Neural cell (in vitro differentiated cells): ENCODE measurements at regions not wholly inside any gene's neighbourhood (a gene's known extent, or its start where the extent isn't known, plus 50 kb on each side); places are given as distances from the start of the nearest gene placed in this dataset.

Source experiments
- H2AFZ ChIP-seq: fragments of 200-600, 300-800 bp; sonication (generic), shearing (Covaris generic); 2 replicates; pipeline ENCODE4 v1.6.0; 2014; ENCODE audit warnings: low read depth, mild to moderate bottlenecking, antibody characterized with exemption, low read length, moderate library complexity
- H3F3A ChIP-seq: fragments of 200-600 bp; shearing (Covaris generic); 2 replicates; pipeline ENCODE4 v1.6.1; 2016; ENCODE audit warnings: mild to moderate bottlenecking, moderate library complexity, mixed read lengths, antibody characterized with exemption, low read length; ENCODE audit not compliant: insufficient read depth, poor library complexity, severe bottlenecking
- H3K27ac ChIP-seq: fragments of 200-600, 300-800 bp; sonication (generic), shearing (Covaris generic); 2 replicates; pipeline ENCODE4 v1.5.1; 2014; ENCODE audit warnings: mild to moderate bottlenecking, low read length, moderate library complexity
- H3K27me3 ChIP-seq: fragments of 300-800, 200-600 bp; sonication (generic), shearing (Covaris generic); 2 replicates; pipeline ENCODE4 v1.6.0; 2014; ENCODE audit warnings: mild to moderate bottlenecking, low read depth, low read length, moderate library complexity; ENCODE audit not compliant: insufficient read depth
- H3K36me3 ChIP-seq: fragments of 300-800, 200-600 bp; sonication (generic), shearing (Covaris generic); 2 replicates; pipeline ENCODE4 v1.5.1; 2014; ENCODE audit warnings: mild to moderate bottlenecking, antibody characterized with exemption, low read length, moderate library complexity; ENCODE audit not compliant: insufficient read depth
- H3K4me2 ChIP-seq: fragments of 300-800, 200-600 bp; sonication (generic), shearing (Covaris generic); 2 replicates; pipeline ENCODE4 v1.6.0; 2014; ENCODE audit warnings: mild to moderate bottlenecking, low read length
- H3K4me3 ChIP-seq: fragments of 300-800, 200-600 bp; sonication (generic), shearing (Covaris generic); 2 replicates; pipeline ENCODE4 v1.5.1; 2014; ENCODE audit warnings: mild to moderate bottlenecking, low read length, moderate library complexity
- H3K79me2 ChIP-seq: fragments of 200-600 bp; shearing (Covaris generic); replicated peaks from 2 replicates; pipeline ENCODE4 v1.6.0; 2014; ENCODE audit warnings: mild to moderate bottlenecking, low read length, moderate library complexity; ENCODE audit not compliant: insufficient read depth
- H3K9ac ChIP-seq: fragments of 300-800, 200-600 bp; sonication (generic), shearing (Covaris generic); 2 replicates; pipeline ENCODE4 v1.6.1; 2016; ENCODE audit warnings: mild to moderate bottlenecking, low read length, mixed read lengths
- H3K9me2 ChIP-seq: fragments of 200-600 bp; shearing (Covaris generic); 2 replicates; pipeline ENCODE4 v1.6.1; 2016; ENCODE audit warnings: mild to moderate bottlenecking, low read length, mixed read lengths; ENCODE audit not compliant: insufficient read depth
- H3K9me3 ChIP-seq: fragments of 200-600, 300-800 bp; sonication (generic), shearing (Covaris generic); 2 replicates; pipeline ENCODE4 v1.6.1; 2016; ENCODE audit warnings: mild to moderate bottlenecking, mixed run types, low read length, moderate library complexity, mixed read lengths
- H4K20me1 ChIP-seq: fragments of 200-600 bp; shearing (Covaris generic); 2 replicates; pipeline ENCODE4 v1.6.1; 2016; ENCODE audit warnings: mild to moderate bottlenecking, mixed run types; ENCODE audit not compliant: insufficient read depth
- EP300 ChIP-seq: fragments of 450-650 bp; conservative IDR thresholded peaks from 2 replicates; pipeline ENCODE4 v1.6.1; 2014; ENCODE audit warnings: antibody characterized with exemption, mild to moderate bottlenecking, moderate library complexity; ENCODE audit not compliant: poor library complexity, severe bottlenecking
- EZH2 ChIP-seq: fragments of 200-600, 300-800 bp; shearing (Covaris generic), sonication (generic); IDR thresholded peaks from 2 replicates; pipeline ENCODE4 v1.6.1; 2014; ENCODE audit warnings: antibody characterized with exemption, low read length, borderline replicate concordance, mild to moderate bottlenecking; ENCODE audit not compliant: insufficient read depth, poor library complexity, severe bottlenecking
- MXI1 ChIP-seq: fragments of 450-650 bp; conservative IDR thresholded peaks from 2 replicates; pipeline ENCODE4 v1.6.1; 2014; ENCODE audit warnings: antibody characterized with exemption, mild to moderate bottlenecking; ENCODE audit not compliant: poor library complexity, severe bottlenecking
- POLR2AphosphoS5 ChIP-seq: IDR thresholded peaks from 2 replicates; pipeline ENCODE4 v1.6.1; 2012
- RAD21 ChIP-seq: fragments of 450-650 bp; conservative IDR thresholded peaks from 2 replicates; pipeline ENCODE4 v1.6.1; 2014; ENCODE audit warnings: antibody characterized with exemption, mild to moderate bottlenecking, moderate library complexity
- SMC3 ChIP-seq: fragments of 450-650 bp; conservative IDR thresholded peaks from 2 replicates; pipeline ENCODE4 v1.6.1; 2014; ENCODE audit warnings: antibody characterized with exemption, mild to moderate bottlenecking, moderate library complexity; ENCODE audit not compliant: poor library complexity
- TAF1 ChIP-seq: IDR thresholded peaks from 2 replicates; pipeline ENCODE4 v1.6.1; 2012; ENCODE audit warnings: low read depth
- TF ChIP-seq, protein P1 (sequence below): fragments of 450-650 bp; IDR thresholded peaks from 2 replicates; pipeline ENCODE4 v1.5.1; 2014; ENCODE audit warnings: antibody characterized with exemption, mild to moderate bottlenecking, moderate library complexity; ENCODE audit not compliant: poor library complexity, severe bottlenecking
- TF ChIP-seq, protein P2 (sequence below): IDR thresholded peaks from 2 replicates; pipeline ENCODE4 v1.6.1; 2012; ENCODE audit warnings: borderline replicate concordance

DNA sequence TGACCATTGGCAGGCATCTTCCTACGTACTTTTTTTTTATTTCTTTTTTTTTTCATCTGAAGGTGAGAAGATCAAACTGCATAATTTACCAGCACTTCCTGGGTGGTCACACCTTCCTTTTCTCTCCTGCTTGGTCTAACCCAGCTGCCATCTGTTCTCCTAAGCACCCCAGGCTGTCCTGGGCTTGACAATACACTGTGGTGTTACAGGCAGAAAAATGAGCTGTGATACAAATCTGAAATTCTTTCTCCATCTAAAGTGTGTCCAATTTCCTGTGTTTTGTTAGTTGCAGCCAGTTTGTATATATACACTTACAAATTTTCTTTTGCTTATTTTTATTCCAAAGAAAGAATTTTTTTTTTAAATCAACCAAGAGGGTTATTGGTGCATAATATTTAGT, 786.0 kb upstream of the ZEB2 start:
- H3K9me2 ChIP-seq, result no peaks in the 10 kb centered on the region
- no peaks in the 10 kb centered on the region for H3K9me3 ChIP-seq
- H3K9ac ChIP-seq, result no peak overlapping the region
- H3K27me3 ChIP-seq, result no peaks in the 10 kb centered on the region
- TF ChIP-seq POLR2AphosphoS5 (no peak), TAF1 (no peak), MXI1 (no peak), SMC3 (no peak), RAD21 (no peak), EZH2 (no peak), EP300 (no peak)
- TF ChIP-seq, protein P1, sequence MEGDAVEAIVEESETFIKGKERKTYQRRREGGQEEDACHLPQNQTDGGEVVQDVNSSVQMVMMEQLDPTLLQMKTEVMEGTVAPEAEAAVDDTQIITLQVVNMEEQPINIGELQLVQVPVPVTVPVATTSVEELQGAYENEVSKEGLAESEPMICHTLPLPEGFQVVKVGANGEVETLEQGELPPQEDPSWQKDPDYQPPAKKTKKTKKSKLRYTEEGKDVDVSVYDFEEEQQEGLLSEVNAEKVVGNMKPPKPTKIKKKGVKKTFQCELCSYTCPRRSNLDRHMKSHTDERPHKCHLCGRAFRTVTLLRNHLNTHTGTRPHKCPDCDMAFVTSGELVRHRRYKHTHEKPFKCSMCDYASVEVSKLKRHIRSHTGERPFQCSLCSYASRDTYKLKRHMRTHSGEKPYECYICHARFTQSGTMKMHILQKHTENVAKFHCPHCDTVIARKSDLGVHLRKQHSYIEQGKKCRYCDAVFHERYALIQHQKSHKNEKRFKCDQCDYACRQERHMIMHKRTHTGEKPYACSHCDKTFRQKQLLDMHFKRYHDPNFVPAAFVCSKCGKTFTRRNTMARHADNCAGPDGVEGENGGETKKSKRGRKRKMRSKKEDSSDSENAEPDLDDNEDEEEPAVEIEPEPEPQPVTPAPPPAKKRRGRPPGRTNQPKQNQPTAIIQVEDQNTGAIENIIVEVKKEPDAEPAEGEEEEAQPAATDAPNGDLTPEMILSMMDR, result no peak
- TF ChIP-seq, protein P2, sequence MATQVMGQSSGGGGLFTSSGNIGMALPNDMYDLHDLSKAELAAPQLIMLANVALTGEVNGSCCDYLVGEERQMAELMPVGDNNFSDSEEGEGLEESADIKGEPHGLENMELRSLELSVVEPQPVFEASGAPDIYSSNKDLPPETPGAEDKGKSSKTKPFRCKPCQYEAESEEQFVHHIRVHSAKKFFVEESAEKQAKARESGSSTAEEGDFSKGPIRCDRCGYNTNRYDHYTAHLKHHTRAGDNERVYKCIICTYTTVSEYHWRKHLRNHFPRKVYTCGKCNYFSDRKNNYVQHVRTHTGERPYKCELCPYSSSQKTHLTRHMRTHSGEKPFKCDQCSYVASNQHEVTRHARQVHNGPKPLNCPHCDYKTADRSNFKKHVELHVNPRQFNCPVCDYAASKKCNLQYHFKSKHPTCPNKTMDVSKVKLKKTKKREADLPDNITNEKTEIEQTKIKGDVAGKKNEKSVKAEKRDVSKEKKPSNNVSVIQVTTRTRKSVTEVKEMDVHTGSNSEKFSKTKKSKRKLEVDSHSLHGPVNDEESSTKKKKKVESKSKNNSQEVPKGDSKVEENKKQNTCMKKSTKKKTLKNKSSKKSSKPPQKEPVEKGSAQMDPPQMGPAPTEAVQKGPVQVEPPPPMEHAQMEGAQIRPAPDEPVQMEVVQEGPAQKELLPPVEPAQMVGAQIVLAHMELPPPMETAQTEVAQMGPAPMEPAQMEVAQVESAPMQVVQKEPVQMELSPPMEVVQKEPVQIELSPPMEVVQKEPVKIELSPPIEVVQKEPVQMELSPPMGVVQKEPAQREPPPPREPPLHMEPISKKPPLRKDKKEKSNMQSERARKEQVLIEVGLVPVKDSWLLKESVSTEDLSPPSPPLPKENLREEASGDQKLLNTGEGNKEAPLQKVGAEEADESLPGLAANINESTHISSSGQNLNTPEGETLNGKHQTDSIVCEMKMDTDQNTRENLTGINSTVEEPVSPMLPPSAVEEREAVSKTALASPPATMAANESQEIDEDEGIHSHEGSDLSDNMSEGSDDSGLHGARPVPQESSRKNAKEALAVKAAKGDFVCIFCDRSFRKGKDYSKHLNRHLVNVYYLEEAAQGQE, result no peak
- no peak overlapping the region for H3K4me2 ChIP-seq
- H3F3A ChIP-seq, result no peaks in the 10 kb centered on the region
- no peaks in the 10 kb centered on the region for H3K79me2 ChIP-seq
- no peaks in the 10 kb centered on the region for H4K20me1 ChIP-seq
- no peak overlapping the region for H3K27ac ChIP-seq
- H2AFZ ChIP-seq, result no peak overlapping the region
- no peaks in the 10 kb centered on the region for H3K36me3 ChIP-seq
- H3K4me3 ChIP-seq, result no peak overlapping the region

DNA sequence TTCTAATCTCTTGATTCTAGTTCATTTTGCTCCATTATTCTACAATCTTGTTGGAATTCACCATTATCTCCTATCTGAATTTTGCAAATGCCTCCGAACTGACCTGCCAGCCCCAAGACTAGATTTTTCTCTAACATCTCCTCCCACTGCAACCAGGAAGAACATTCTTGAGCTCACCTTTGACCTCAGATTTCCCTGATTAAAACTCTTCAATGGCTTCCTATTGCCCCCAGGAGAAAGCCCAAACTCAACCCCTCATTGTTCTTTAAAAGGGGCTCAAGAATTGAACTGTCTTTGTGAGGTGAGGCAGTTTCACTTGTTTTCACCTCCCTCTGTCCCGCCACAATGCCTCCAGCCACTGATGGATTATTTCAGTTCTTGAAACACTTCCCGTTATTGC, 784.6 kb upstream of the ZEB2 start:
- Histone ChIP-seq H3K9me3 (no peaks in the 10 kb centered on the region), H3K4me2 (no peak overlapping the region), H3F3A (no peaks in the 10 kb centered on the region), H3K9me2 (no peaks in the 10 kb centered on the region), H3K9ac (no peak overlapping the region), H2AFZ (no peak overlapping the region), H4K20me1 (no peaks in the 10 kb centered on the region), H3K4me3 (no peak overlapping the region), H3K27ac (no peak overlapping the region), H3K36me3 (no peaks in the 10 kb centered on the region), H3K79me2 (no peaks in the 10 kb centered on the region), H3K27me3 (no peaks in the 10 kb centered on the region)
- no peak for TF ChIP-seq EZH2
- no peak for TF ChIP-seq EP300
- TF ChIP-seq TAF1, result no peak
- no peak for TF ChIP-seq RAD21
- TF ChIP-seq SMC3, result no peak
- TF ChIP-seq, protein P2, result no peak
- TF ChIP-seq MXI1, result no peak
- no peak for TF ChIP-seq POLR2AphosphoS5
- TF ChIP-seq, protein P1, result no peak
